ENCODE measurements at regions not wholly inside any gene's neighbourhood (a gene's known extent, or its start where the extent isn't known, plus 50 kb on each side); places are given as distances from the start of the nearest gene placed in this dataset.

GRCh38 chr4:4754641-4755040 is 104.8 kb upstream of the MSX1 start:
- in situ Hi-C loops (cut with HindIII; ENCODE audit: low sequenced_read_pairs), result no loop called here
- DNase-seq (ENCODE audit: low read depth, low spot score), result no peak
- H3K4me3 ChIP-seq (ENCODE audit: low read depth, low read length), result no peak overlapping the region
- TF ChIP-seq CTCF (IDR thresholded peaks at IDR 0.05; ENCODE audit: low read depth, low read length), result no peak

DNA sequence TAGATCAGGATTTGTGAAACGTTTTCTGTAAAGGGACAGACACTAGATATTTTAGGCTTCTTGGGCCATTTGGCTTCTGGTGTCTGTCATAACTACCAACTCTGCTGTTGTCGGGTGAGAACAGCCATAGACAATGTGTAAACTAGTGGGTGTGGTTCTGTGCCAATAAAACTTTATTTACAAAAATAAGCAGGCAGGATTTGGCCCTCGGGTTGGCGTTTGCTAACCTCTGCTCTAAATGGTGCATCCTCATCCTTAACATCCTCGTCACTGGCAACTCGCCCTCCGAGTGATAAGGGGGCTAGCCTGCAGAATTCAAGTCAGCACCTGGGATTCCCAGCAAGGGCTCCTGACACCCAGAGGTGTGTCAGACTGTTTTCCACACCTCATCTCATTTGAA is 105.8 kb upstream of the MSX1 start:
- no peak for TF ChIP-seq CTCF (IDR thresholded peaks at IDR 0.05; ENCODE audit: low read depth, low read length)
- DNase-seq (ENCODE audit: low read depth, low spot score), result no peak
- in situ Hi-C loops (cut with HindIII; ENCODE audit: low sequenced_read_pairs), result no loop called here
- H3K4me3 ChIP-seq (ENCODE audit: low read depth, low read length), result no peak overlapping the region

GRCh38 chr4:4752576-4753401 is 106.7 kb upstream of the MSX1 start:
- no peak for DNase-seq (ENCODE audit: low read depth, low spot score)
- no peak overlapping the region for H3K4me3 ChIP-seq (ENCODE audit: low read depth, low read length)
- TF ChIP-seq CTCF (IDR thresholded peaks at IDR 0.05; ENCODE audit: low read depth, low read length), result no peak
- in situ Hi-C loops (cut with HindIII; ENCODE audit: low sequenced_read_pairs), result no loop called here

DNA sequence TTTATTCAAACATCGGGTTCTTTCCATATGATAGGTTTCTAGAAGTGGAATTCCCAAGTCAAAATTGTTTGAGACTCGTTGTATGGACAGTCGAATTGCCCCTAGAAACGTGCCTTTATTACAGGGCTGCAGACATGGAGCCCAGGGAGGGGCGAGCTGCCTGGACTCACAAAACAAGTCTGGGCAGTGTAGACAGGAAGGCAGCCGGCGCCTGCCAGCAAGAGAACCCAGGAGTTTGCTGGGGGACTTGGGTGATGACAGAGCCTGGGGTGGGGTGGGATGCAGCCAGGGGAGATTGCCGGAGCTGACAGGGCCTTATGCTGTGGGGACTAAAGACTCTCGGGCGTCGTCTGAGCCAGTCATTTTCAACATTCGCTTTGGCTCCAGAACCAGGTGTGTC is 107.4 kb upstream of the MSX1 start:
- in situ Hi-C loops (cut with HindIII; ENCODE audit: low sequenced_read_pairs), result no loop called here
- TF ChIP-seq CTCF (IDR thresholded peaks at IDR 0.05; ENCODE audit: low read depth, low read length), result no peak
- no peak overlapping the region for H3K4me3 ChIP-seq (ENCODE audit: low read depth, low read length)
- no peak for DNase-seq (ENCODE audit: low read depth, low spot score)

- no peak for DNase-seq (ENCODE audit: low read depth, low spot score)
- H3K4me3 ChIP-seq (ENCODE audit: low read depth, low read length), result no peak overlapping the region
- TF ChIP-seq CTCF (IDR thresholded peaks at IDR 0.05; ENCODE audit: low read depth, low read length), result no peak
- in situ Hi-C loops (cut with HindIII; ENCODE audit: low sequenced_read_pairs), result no loop called here
Measured at GRCh38 chr4:4750187-4750586, 109.3 kb upstream of the MSX1 start.

DNA sequence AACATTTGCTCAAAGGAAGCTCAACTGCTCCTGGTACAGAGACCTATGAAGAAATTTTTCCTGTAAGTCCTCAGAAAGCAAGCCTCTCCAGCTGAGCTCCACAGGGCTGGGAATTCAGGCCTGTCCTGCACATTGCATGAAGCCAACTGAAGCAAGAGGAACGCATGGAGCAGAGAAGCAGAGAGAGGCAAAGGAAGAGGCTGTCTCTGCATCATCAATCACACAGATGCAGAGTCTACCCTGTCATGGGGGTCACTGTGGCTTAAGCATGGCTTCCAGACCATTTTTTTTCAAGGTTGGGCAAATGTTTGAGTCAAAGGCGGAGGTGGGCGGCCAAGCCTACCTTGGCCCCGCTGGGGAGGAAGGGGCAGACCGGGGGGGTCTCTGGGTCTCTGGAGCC is 110.3 kb upstream of the MSX1 start:
- in situ Hi-C loops (cut with HindIII; ENCODE audit: low sequenced_read_pairs), result no loop called here
- DNase-seq (ENCODE audit: low read depth, low spot score), result no peak
- TF ChIP-seq CTCF (IDR thresholded peaks at IDR 0.05; ENCODE audit: low read depth, low read length), result no peak

More for the DNA sequence above, 110.3 kb upstream of the MSX1 start:
- H3K4me3 ChIP-seq (ENCODE audit: low read depth, low read length), result no peak overlapping the region

Data from astrocyte of the spinal cord (primary cell).